GM23338 (cell line): ENCODE measurements at regions not wholly inside any gene's neighbourhood (a gene's known extent, or its start where the extent isn't known, plus 50 kb on each side); places are given as distances from the start of the nearest gene placed in this dataset.

Experiments
- ATAC-seq: fragments of 200-7000 bp; cut with Tn5 transposase; 3 replicates; pipeline ENCODE4 v1.9.1; 2020
- DNase-seq: peaks from one replicate; pipeline ENCODE4 v3.0.0-alpha.2; 2015; ENCODE audit warnings: low spot score
- H2AFZ ChIP-seq: fragments of 200-600 bp; sonication (generic); 2 replicates; pipeline ENCODE4 v1.8.0; 2016; ENCODE audit warnings: antibody characterized with exemption, mild to moderate bottlenecking, moderate library complexity
- H3F3A ChIP-seq: fragments of 200-600 bp; sonication (generic); replicated peaks from 2 replicates; pipeline ENCODE4 v1.8.0; 2017; ENCODE audit warnings: antibody characterized with exemption, mixed run types, low read depth
- H3K27ac ChIP-seq: fragments of 200-600 bp; sonication (generic); 2 replicates; pipeline ENCODE4 v1.6.1; 2016; ENCODE audit warnings: low read depth
- H3K27me3 ChIP-seq: fragments of 200-600 bp; sonication (generic); 2 replicates; pipeline ENCODE4 v1.8.0; 2016; ENCODE audit warnings: mild to moderate bottlenecking, mixed run types, moderate library complexity; ENCODE audit not compliant: insufficient read depth
- H3K36me3 ChIP-seq: fragments of 200-600 bp; sonication (generic); 2 replicates; pipeline ENCODE4 v1.8.0; 2016; ENCODE audit warnings: mild to moderate bottlenecking; ENCODE audit not compliant: insufficient read depth
- H3K4me1 ChIP-seq: fragments of 200-600 bp; sonication (generic); 2 replicates; pipeline ENCODE4 v1.8.0; 2016; ENCODE audit warnings: mild to moderate bottlenecking, moderate library complexity; ENCODE audit not compliant: insufficient read depth
- H3K4me2 ChIP-seq: fragments of 200-600 bp; sonication (generic); 2 replicates; pipeline ENCODE4 v1.7.1; 2017; ENCODE audit warnings: mixed run types
- H3K4me3 ChIP-seq: fragments of 200-600 bp; sonication (generic); 2 replicates; pipeline ENCODE4 v1.6.1; 2016; ENCODE audit warnings: mixed run types
- H3K79me2 ChIP-seq: fragments of 200-600 bp; sonication (generic); replicated peaks from 2 replicates; pipeline ENCODE4 v1.8.0; 2017; ENCODE audit warnings: mild to moderate bottlenecking; ENCODE audit not compliant: insufficient read depth
- H3K9me2 ChIP-seq: fragments of 200-600 bp; sonication (generic); 2 replicates; pipeline ENCODE4 v1.8.0; 2017; ENCODE audit not compliant: insufficient read depth
- H4K20me1 ChIP-seq: fragments of 200-600 bp; sonication (generic); replicated peaks from 2 replicates; pipeline ENCODE4 v1.8.0; 2017; ENCODE audit warnings: mild to moderate bottlenecking; ENCODE audit not compliant: insufficient read depth
- H3K27ac Mint-ChIP-seq: 2 replicates; pipeline ENCODE4 v1.8.0; 2020; ENCODE audit warnings: inconsistent platforms, mild to moderate bottlenecking, moderate library complexity, mixed read lengths
- H3K27me3 Mint-ChIP-seq: 3 replicates; pipeline ENCODE4 v1.8.0; 2022; ENCODE audit warnings: low read depth, mild to moderate bottlenecking, moderate library complexity, mixed read lengths, inconsistent platforms; ENCODE audit not compliant: insufficient read depth, poor library complexity
- H3K36me3 Mint-ChIP-seq: 3 replicates; pipeline ENCODE4 v1.8.0; 2021; ENCODE audit warnings: low read depth, mild to moderate bottlenecking, inconsistent platforms, moderate library complexity, mixed read lengths
- H3K4me1 Mint-ChIP-seq: 3 replicates; pipeline ENCODE4 v1.8.0; 2020; ENCODE audit warnings: mild to moderate bottlenecking, inconsistent platforms, mixed read lengths
- H3K4me3 Mint-ChIP-seq: 3 replicates; pipeline ENCODE4 v1.8.0; 2021; ENCODE audit warnings: moderate library complexity, mild to moderate bottlenecking, inconsistent platforms, mixed read lengths
- H3K9me3 Mint-ChIP-seq: 3 replicates; pipeline ENCODE4 v1.8.0; 2020; ENCODE audit warnings: moderate library complexity, mild to moderate bottlenecking, inconsistent platforms, mixed read lengths
- ETS1 ChIP-seq: IDR thresholded peaks from 2 replicates; pipeline ENCODE4 v1.6.1; 2016; ENCODE audit warnings: antibody characterized with exemption
- EZH2 ChIP-seq: fragments of 200-600 bp; sonication (generic); IDR thresholded peaks from one replicate; pipeline ENCODE4 v1.8.0; 2017; ENCODE audit warnings: antibody characterized with exemption, mild to moderate bottlenecking, low read depth; ENCODE audit not compliant: unreplicated experiment
- JUNB ChIP-seq: IDR thresholded peaks from one replicate; pipeline ENCODE4 v1.6.1; 2016; ENCODE audit warnings: antibody characterized with exemption; ENCODE audit not compliant: unreplicated experiment
- NANOG ChIP-seq: IDR thresholded peaks from 2 replicates; pipeline ENCODE4 v1.6.1; 2016; ENCODE audit warnings: antibody characterized with exemption, borderline replicate concordance
- STAT1 ChIP-seq: IDR thresholded peaks from one replicate; pipeline ENCODE4 v1.6.1; 2016; ENCODE audit warnings: antibody characterized with exemption; ENCODE audit not compliant: unreplicated experiment
- ZNF331 ChIP-seq: fragments of 250-450 bp; sonication (Bioruptor Pico); IDR thresholded peaks from 2 replicates; pipeline ENCODE4 v1.5.0; 2020; ENCODE audit warnings: low read depth, mild to moderate bottlenecking, moderate library complexity
- ZNF462 ChIP-seq: fragments of 250-450 bp; sonication (Bioruptor Pico); IDR thresholded peaks from 2 replicates; pipeline ENCODE4 v1.5.0; 2020; ENCODE audit warnings: mild to moderate bottlenecking, moderate library complexity

DNA sequence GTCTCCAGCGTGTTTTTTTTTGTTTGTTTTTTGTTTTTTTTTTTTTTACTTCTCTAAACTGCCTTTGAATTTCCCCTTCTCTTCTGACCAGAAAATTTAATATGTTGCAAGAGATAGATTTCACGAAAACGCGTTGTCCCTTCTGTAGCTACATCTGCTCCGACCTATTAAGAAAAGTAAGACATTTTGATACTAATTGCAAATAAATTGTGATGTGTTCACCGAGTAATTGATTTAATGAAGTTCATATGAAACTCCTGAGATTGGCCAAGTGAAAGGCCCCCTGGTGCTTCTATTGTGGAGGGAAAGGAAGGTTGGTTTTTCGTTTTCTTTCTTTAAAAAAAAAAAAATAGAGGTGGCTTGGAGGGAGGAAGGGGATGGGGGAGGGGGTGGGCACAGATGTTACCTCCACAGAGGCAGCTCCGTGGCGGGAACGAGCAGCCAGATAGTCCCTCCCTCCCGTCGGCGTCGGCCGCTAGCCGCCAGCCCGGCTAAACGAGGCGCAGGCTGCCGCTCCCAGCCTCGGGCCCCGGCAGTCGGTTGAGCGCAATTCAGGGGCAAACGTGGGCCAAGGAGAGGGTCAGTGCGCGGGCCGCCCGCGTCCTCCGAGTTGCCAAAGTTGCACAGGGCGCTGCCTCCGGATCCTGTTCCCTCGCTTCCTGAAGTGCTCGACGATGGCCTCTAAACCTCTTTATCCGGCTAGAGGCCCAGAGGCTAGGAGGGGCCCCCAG is 139.1 kb upstream of the ZIC3 start:
- peaks cover 79% of the 10 kb centered on the region for H3K27me3 ChIP-seq
- H3K4me3 Mint-ChIP-seq = peak overlapping the region; percentile 74
- peak overlapping the region; percentile 66 for H3K4me3 ChIP-seq

More for the DNA sequence above, 139.1 kb upstream of the ZIC3 start:
- Mint-ChIP-seq H3K9me3 (no peaks in the 10 kb centered on the region; the same call in 2 of the 3 replicates), H3K36me3 (no peaks in the 10 kb centered on the region), H3K27me3 (peaks cover 55% of the 10 kb centered on the region), H3K4me1 (peaks cover 37% of the 10 kb centered on the region), H3K27ac (no peak overlapping the region)
- Histone ChIP-seq H3K79me2 (no peaks in the 10 kb centered on the region), H4K20me1 (no peaks in the 10 kb centered on the region), H3K4me2 (peak overlapping the region; percentile 88), H3K4me1 (peaks cover 31% of the 10 kb centered on the region), H3F3A (0 out of 2 replicates have a peak, but pooled peaks cover 3% of the 10 kb centered on the region), H2AFZ (no peak overlapping the region; the same call in 1 of the 2 replicates), H3K36me3 (no peaks in the 10 kb centered on the region), H3K27ac (no peak overlapping the region), H3K9me2 (no peaks in the 10 kb centered on the region)
- ATAC-seq (peak; percentile 13), DNase-seq (peak; percentile 48)
- TF ChIP-seq STAT1 (no peak), ETS1 (no peak), EZH2 (peak; percentile 20), ZNF331 (CRISPR knock-in tag) (no peak), ZNF462 (CRISPR knock-in tag) (no peak), NANOG (no peak), JUNB (no peak)
